Kidney (tissue), 13 donors: ENCODE measurements at regions not wholly inside any gene's neighbourhood (a gene's known extent, or its start where the extent isn't known, plus 50 kb on each side); places are given as distances from the start of the nearest gene placed in this dataset.

Source experiments
- DNase-seq, 5 donors: peaks; one replicate each; pipeline ENCODE4 v3.0.0-alpha.2; 2013 to 2020
- FAIRE-seq: peaks from 2 replicates; lab custom pipeline; 2012; peaks lifted over from hg19 to GRCh38; lab: Jason Lieb, UNC
- H3K27ac ChIP-seq, 2 donors: one replicate each; pipeline ENCODE4 v1.7.0; 2013; ENCODE audit warnings: low read depth in 2 of 2, low read length in 2 of 2, inconsistent platforms in 1 of 2
- H3K27me3 ChIP-seq: one replicate; pipeline ENCODE4 v1.7.1; 2013; ENCODE audit warnings: low read length, inconsistent platforms; ENCODE audit not compliant: control insufficient read depth, insufficient read depth
- H3K36me3 ChIP-seq, 3 donors: one replicate each; pipeline versions ENCODE4 v1.7.0 to v1.7.1; 2013; ENCODE audit warnings: low read length in 3 of 3, control low read depth in 1 of 3, inconsistent platforms in 1 of 3; ENCODE audit not compliant: insufficient read depth in 3 of 3, control insufficient read depth in 2 of 3
- H3K4me1 ChIP-seq, 3 donors: one replicate each; pipeline versions ENCODE4 v1.7.0 to v1.7.1; 2013; ENCODE audit warnings: low read length in 3 of 3, inconsistent platforms in 1 of 3, low read depth in 1 of 3; ENCODE audit not compliant: control insufficient read depth in 2 of 3, insufficient read depth in 2 of 3
- H3K4me3 ChIP-seq, 3 donors: one replicate each; pipeline versions ENCODE4 v1.7.0 to v1.8.1; 2013; ENCODE audit warnings: low read length in 3 of 3, control low read depth in 1 of 3, inconsistent platforms in 1 of 3
- H3K9ac ChIP-seq, 3 donors: one replicate each; pipeline versions ENCODE4 v1.7.0 to v1.7.1; 2013; ENCODE audit warnings: low read length in 3 of 3, control low read depth in 1 of 3, inconsistent platforms in 1 of 3
- H3K9me3 ChIP-seq, 3 donors: one replicate each; pipeline versions ENCODE4 v1.7.0 to v1.7.1; 2013; ENCODE audit warnings: low read length in 3 of 3, control low read depth in 1 of 3, inconsistent platforms in 1 of 3; ENCODE audit not compliant: control insufficient read depth in 2 of 3, insufficient read depth in 1 of 3
- CTCF ChIP-seq: IDR thresholded peaks from 3 replicates; pipeline ENCODE4 v1.5.1; 2012; ENCODE audit warnings: mild to moderate bottlenecking, moderate library complexity, borderline replicate concordance; ENCODE audit not compliant: insufficient read depth; ENCODE audit errors: extremely low read depth
- intact Hi-C: fragments of 100-400 bp; cut with DNase I; formaldehyde crosslinking; loops from one replicate; pipeline ENCODE4 v1.11.1; 2022
- donor health status: control.
- donor health status: control.
- donor health status: control.
- donor health status: control.
- donor health status: control.
- donor health status: DM: yes; HTN: yes; CAD: no.
- donor health status: Normal renal cell carcinoma (clear cell type).

GRCh38 chr13:74039154-74039553 lies 95.0 kb downstream of the KLF12 start:
- Histone ChIP-seq H3K27ac (no peak overlapping the region), H3K4me1 (no peaks in the 10 kb centered on the region), H3K9ac (no peak overlapping the region), H3K9me3 (no peaks in the 10 kb centered on the region), H3K27me3 (no peaks in the 10 kb centered on the region), H3K4me3 (no peak overlapping the region), H3K36me3 (no peaks in the 10 kb centered on the region)
- TF ChIP-seq CTCF, result no peak
- FAIRE-seq, result no peak
- intact Hi-C loops, result no loop called here
- no peak for DNase-seq

DNA sequence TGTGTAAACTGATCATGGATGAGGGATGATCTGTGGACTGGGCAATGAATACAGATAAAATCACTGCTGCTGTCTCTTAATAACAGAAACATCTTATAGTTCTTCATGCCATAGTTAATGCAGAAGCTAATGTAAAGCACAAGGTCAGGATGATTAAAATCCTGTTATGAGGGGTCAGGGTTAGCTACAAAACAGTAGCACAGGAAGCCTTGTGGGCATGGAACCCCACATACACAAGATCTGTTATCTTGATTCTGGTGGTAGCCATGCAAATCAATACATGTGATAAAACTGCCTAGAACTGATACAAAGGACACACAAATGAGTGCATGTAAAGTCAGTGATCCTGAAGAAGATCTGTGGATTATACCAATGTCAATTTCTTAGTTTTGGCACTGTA lies 96.4 kb downstream of the KLF12 start:
- Histone ChIP-seq H3K27ac (no peak overlapping the region), H3K4me3 (no peak overlapping the region), H3K9me3 (no peaks in the 10 kb centered on the region), H3K4me1 (no peaks in the 10 kb centered on the region), H3K27me3 (no peaks in the 10 kb centered on the region), H3K9ac (no peak overlapping the region), H3K36me3 (no peaks in the 10 kb centered on the region)
- DNase-seq, result no peak
- intact Hi-C loops, result no loop called here
- TF ChIP-seq CTCF, result no peak
- FAIRE-seq, result no peak

DNA sequence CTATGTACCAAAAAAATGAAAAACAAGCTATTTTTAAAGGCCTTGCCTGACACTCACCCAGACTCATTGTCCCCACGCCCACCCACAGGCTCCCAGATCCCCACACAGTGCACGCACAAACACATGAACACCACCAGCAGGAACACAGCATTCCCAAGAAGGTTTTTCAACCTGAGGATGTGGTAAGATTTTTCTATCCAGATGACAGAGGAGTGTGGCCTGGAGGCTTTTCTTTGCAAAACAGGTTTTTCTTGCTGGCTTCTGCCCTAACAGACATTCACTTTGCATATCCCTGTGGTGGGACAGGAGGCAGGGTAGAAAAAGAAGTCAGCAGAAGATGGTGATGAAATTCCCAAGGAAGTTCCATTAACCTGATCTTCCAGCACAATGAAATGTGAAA lies 97.8 kb downstream of the KLF12 start:
- intact Hi-C loops, result no loop called here
- no peaks in the 10 kb centered on the region for H3K4me1 ChIP-seq
- H3K27me3 ChIP-seq, result no peaks in the 10 kb centered on the region
- DNase-seq, result peak in 1 of 5 donors; percentile 16
- H3K36me3 ChIP-seq, result no peaks in the 10 kb centered on the region
- no peak overlapping the region for H3K27ac ChIP-seq
- FAIRE-seq, result no peak
- no peak overlapping the region for H3K9ac ChIP-seq
- no peaks in the 10 kb centered on the region for H3K9me3 ChIP-seq
- no peak for TF ChIP-seq CTCF
- no peak overlapping the region for H3K4me3 ChIP-seq

DNA sequence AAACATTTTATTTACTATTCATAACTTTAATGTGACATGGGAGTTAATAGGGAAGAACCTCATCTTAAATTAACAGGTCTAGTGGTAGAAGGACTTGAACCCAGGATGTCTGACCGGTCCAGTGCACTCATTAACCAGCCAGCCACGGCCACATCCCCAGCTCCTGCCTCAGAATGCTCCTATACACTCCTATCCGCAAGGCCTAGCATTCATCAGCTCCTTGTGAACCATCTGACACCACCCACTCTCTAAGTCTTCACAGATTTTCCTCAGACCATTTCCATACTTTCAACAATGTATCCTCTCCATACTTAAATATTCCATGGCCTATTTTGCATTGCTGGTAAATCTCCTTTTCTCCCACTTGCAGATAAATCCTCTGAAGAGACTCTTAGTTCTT lies 98.3 kb downstream of the KLF12 start:
- no peak overlapping the region for H3K27ac ChIP-seq
- H3K9me3 ChIP-seq, result no peaks in the 10 kb centered on the region
- H3K4me1 ChIP-seq, result no peaks in the 10 kb centered on the region
- no peak for TF ChIP-seq CTCF
- H3K4me3 ChIP-seq, result no peak overlapping the region
- intact Hi-C loops, result no loop called here
- H3K9ac ChIP-seq, result no peak overlapping the region
- no peaks in the 10 kb centered on the region for H3K36me3 ChIP-seq
- no peak for FAIRE-seq
- DNase-seq, result no peak
- H3K27me3 ChIP-seq, result no peaks in the 10 kb centered on the region
